ENCODE measurements at regions not wholly inside any gene's neighbourhood (a gene's known extent, or its start where the extent isn't known, plus 50 kb on each side); places are given as distances from the start of the nearest gene placed in this dataset.
"Not testable (repeated sequence)": the region's sequence is repeated elsewhere in the genome, so short reads cannot be mapped to it uniquely, and the experiment has no call there.

- DNase-seq (ENCODE audit: low read depth in 2 of 3, low spot score in 2 of 3), result no peak
These were observed 307.9 kb upstream of the ROPN1 start for GRCh38 chr3:124299831-124300230.

GRCh38 chr3:124300416-124300815, 308.5 kb upstream of the ROPN1 start:
- DNase-seq (ENCODE audit: low read depth in 2 of 3, low spot score in 2 of 3), result no peak

- no peak for DNase-seq (ENCODE audit: low read depth in 2 of 3, low spot score in 2 of 3)
These were observed 311.5 kb upstream of the ROPN1 start for GRCh38 chr3:124303305-124303910.

GRCh38 chr3:124306665-124307064, 314.7 kb upstream of the ROPN1 start:
- no peak for DNase-seq (ENCODE audit: low read depth in 2 of 3, low spot score in 2 of 3)

- no peak for DNase-seq (ENCODE audit: low read depth in 2 of 3, low spot score in 2 of 3)
These were observed 321.7 kb upstream of the ROPN1 start for GRCh38 chr3:124313621-124314020.

- DNase-seq (ENCODE audit: low read depth in 2 of 3, low spot score in 2 of 3), result peak in 1 of 3 donors; percentile 0
These were observed 323.5 kb upstream of the ROPN1 start for GRCh38 chr3:124315215-124316033.

GRCh38 chr3:124316034-124316287, 324.0 kb upstream of the ROPN1 start:
- DNase-seq (ENCODE audit: low read depth in 2 of 3, low spot score in 2 of 3), result peak in 2 of 3 donors; percentile 10 to 31

- DNase-seq (ENCODE audit: low read depth in 2 of 3, low spot score in 2 of 3), result no peak
These were observed 326.1 kb upstream of the ROPN1 start for GRCh38 chr3:124318014-124318413.

GRCh38 chr3:124318656-124319055, 326.7 kb upstream of the ROPN1 start:
- peak in 2 of 3 donors; percentile 11 to 61 for DNase-seq (ENCODE audit: low read depth in 2 of 3, low spot score in 2 of 3)

GRCh38 chr3:124320976-124321375, 329.1 kb upstream of the ROPN1 start:
- no peak for DNase-seq (ENCODE audit: low read depth in 2 of 3, low spot score in 2 of 3)

- no peak for DNase-seq (ENCODE audit: low read depth in 2 of 3, low spot score in 2 of 3)
These were observed 330.5 kb upstream of the ROPN1 start for GRCh38 chr3:124322309-124322880.

- DNase-seq (ENCODE audit: low read depth in 2 of 3, low spot score in 2 of 3), result no peak
These were observed 331.0 kb upstream of the ROPN1 start for GRCh38 chr3:124322966-124323365.

- DNase-seq (ENCODE audit: low read depth in 2 of 3, low spot score in 2 of 3), result no peak
These were observed 333.3 kb upstream of the ROPN1 start for GRCh38 chr3:124325248-124325647.

- DNase-seq (ENCODE audit: low read depth in 2 of 3, low spot score in 2 of 3), result no peak
These were observed 337.8 kb upstream of the ROPN1 start for GRCh38 chr3:124329723-124330122.

- DNase-seq (ENCODE audit: low read depth in 2 of 3, low spot score in 2 of 3), result no peak
These were observed 342.2 kb upstream of the ROPN1 start for GRCh38 chr3:124333931-124334640.

- no peak for DNase-seq (ENCODE audit: low read depth in 2 of 3, low spot score in 2 of 3)
These were observed 344.2 kb upstream of the ROPN1 start for GRCh38 chr3:124336067-124336656.

- no peak for DNase-seq (ENCODE audit: low read depth in 2 of 3, low spot score in 2 of 3)
These were observed 353.9 kb upstream of the ROPN1 start for GRCh38 chr3:124345845-124346244.

GRCh38 chr3:124346487-124346886, 354.6 kb upstream of the ROPN1 start:
- no peak for DNase-seq (ENCODE audit: low read depth in 2 of 3, low spot score in 2 of 3)

- no peak for DNase-seq (ENCODE audit: low read depth in 2 of 3, low spot score in 2 of 3)
These were observed 355.5 kb upstream of the ROPN1 start for GRCh38 chr3:124347418-124347817.

- not testable (repeated sequence) for DNase-seq (ENCODE audit: low read depth in 2 of 3, low spot score in 2 of 3)
These were observed 356.6 kb upstream of the ROPN1 start for GRCh38 chr3:124348555-124348954.

Data from hematopoietic multipotent progenitor cell (in vitro differentiated cells).